ENCODE measurements at regions not wholly inside any gene's neighbourhood (a gene's known extent, or its start where the extent isn't known, plus 50 kb on each side); places are given as distances from the start of the nearest gene placed in this dataset.

DNA sequence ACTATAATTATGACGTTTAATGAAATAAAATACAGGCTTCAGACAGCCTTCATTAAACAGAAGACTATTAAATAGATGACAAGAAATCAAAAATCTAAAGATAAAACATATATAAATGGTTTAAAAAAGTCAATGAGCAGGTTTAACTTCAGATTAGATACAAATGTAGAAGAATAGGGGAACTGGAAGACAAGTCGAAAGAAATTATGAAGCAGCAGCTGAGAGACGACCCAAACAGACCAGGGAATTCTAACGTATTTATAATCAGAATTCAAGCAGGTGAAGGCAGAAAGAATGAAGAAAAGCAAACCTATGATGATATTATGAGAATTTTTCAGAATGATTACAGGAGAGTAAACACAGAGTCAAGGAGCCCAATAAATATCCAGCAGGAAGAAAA, 235.1 kb upstream of the XYLT1 start:
- no peak overlapping the region for H3K4me3 ChIP-seq
- intact Hi-C loops (cut with DNase I) = loop anchor here (10.0 kb wide), 2 partner anchors 59 to 61 kb away; no protein-coding TSS in a partner anchor
- H3K4me1 ChIP-seq = no peaks in the 10 kb centered on the region
- no peak for TF ChIP-seq POLR2AphosphoS5 (IDR thresholded peaks at IDR 0.05)
- no peak for TF ChIP-seq POLR2A (IDR thresholded peaks at IDR 0.05; ENCODE audit: low read depth)
- TF ChIP-seq, protein P1, sequence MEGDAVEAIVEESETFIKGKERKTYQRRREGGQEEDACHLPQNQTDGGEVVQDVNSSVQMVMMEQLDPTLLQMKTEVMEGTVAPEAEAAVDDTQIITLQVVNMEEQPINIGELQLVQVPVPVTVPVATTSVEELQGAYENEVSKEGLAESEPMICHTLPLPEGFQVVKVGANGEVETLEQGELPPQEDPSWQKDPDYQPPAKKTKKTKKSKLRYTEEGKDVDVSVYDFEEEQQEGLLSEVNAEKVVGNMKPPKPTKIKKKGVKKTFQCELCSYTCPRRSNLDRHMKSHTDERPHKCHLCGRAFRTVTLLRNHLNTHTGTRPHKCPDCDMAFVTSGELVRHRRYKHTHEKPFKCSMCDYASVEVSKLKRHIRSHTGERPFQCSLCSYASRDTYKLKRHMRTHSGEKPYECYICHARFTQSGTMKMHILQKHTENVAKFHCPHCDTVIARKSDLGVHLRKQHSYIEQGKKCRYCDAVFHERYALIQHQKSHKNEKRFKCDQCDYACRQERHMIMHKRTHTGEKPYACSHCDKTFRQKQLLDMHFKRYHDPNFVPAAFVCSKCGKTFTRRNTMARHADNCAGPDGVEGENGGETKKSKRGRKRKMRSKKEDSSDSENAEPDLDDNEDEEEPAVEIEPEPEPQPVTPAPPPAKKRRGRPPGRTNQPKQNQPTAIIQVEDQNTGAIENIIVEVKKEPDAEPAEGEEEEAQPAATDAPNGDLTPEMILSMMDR (IDR thresholded peaks at IDR 0.05) = no peak
- no peak for TF ChIP-seq EP300 (IDR thresholded peaks at IDR 0.05)
- 83% methylated on average over 4 of the region's 4 CpGs for WGBS
- H3K9me3 ChIP-seq = no peaks in the 10 kb centered on the region
- no peaks in the 10 kb centered on the region for H3K27me3 ChIP-seq
- no peaks in the 10 kb centered on the region for H3K36me3 ChIP-seq
- H3K27ac ChIP-seq (replicated peaks in 1 of 4) = no peak overlapping the region
- DNase-seq (ENCODE audit: extremely low spot score) = no peak

DNA sequence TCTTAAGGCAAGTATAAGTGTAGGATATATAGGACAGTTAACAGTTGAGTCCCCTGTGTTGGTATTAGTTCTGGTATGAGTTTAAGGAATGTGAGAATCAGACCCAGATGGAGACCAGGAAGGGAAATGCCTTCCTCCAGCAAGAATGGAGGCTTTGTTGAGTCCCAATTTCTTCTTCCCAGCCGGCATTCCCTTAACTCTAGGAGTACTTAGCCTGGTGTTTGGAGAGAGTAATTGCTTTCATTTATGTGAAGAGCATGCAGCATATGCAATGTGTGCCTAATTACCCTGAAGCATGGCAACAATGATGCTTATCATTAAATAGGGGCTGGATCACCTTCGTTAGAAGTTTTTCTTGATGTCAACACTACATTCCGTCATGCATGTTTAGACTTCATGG, 225.9 kb upstream of the XYLT1 start:
- H3K36me3 ChIP-seq = no peaks in the 10 kb centered on the region
- peaks cover 0 to 6% (median 4%) of the 10 kb centered on the region in 4 donors for H3K4me1 ChIP-seq
- no peak for DNase-seq (ENCODE audit: extremely low spot score)
- intact Hi-C loops (cut with DNase I) = no loop called here
- no peak overlapping the region for H3K4me3 ChIP-seq
- H3K27ac ChIP-seq (replicated peaks in 1 of 4) = no peak overlapping the region
- no peaks in the 10 kb centered on the region for H3K27me3 ChIP-seq
- WGBS = 90% methylated on average over 3 of the region's 3 CpGs
- H3K9me3 ChIP-seq = no peaks in the 10 kb centered on the region
- TF ChIP-seq POLR2A (IDR thresholded peaks at IDR 0.05; ENCODE audit: low read depth) (no peak), EP300 (IDR thresholded peaks at IDR 0.05) (no peak), POLR2AphosphoS5 (IDR thresholded peaks at IDR 0.05) (no peak)
- TF ChIP-seq, protein P1 (IDR thresholded peaks at IDR 0.05) = no peak

DNA sequence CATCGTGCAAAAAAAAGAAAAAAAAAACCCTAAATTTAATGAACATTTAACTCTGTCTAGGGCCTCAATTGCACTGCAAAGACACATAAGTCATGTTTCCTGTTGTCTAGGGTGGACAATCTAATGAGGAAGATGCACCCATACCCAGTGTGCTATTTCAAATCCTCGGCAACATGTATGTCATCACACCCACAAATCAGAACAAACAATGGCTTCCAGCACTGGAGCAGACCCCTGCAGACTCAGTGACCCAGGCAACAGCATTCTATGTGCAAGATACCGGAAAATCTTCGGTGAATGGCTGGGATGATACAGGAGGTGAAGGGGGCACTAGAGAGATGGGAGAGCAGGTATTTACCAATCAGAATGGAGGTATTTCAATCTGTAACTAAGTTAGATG, 221.7 kb upstream of the XYLT1 start:
- H3K27ac ChIP-seq (replicated peaks in 1 of 4) = no peak overlapping the region
- intact Hi-C loops (cut with DNase I) = no loop called here
- no peak for TF ChIP-seq POLR2AphosphoS5 (IDR thresholded peaks at IDR 0.05)
- no peak for TF ChIP-seq EP300 (IDR thresholded peaks at IDR 0.05)
- TF ChIP-seq, protein P1 (IDR thresholded peaks at IDR 0.05) = no peak
- no peak for TF ChIP-seq POLR2A (IDR thresholded peaks at IDR 0.05; ENCODE audit: low read depth)
- H3K27me3 ChIP-seq = no peaks in the 10 kb centered on the region
- WGBS = 96% methylated on average over 4 of the region's 4 CpGs
- DNase-seq (ENCODE audit: extremely low spot score) = no peak
- peaks cover 0 to 14% (median 12%) of the 10 kb centered on the region in 4 donors for H3K4me1 ChIP-seq
- no peaks in the 10 kb centered on the region for H3K9me3 ChIP-seq
- H3K4me3 ChIP-seq = no peak overlapping the region
- H3K36me3 ChIP-seq = no peaks in the 10 kb centered on the region

DNA sequence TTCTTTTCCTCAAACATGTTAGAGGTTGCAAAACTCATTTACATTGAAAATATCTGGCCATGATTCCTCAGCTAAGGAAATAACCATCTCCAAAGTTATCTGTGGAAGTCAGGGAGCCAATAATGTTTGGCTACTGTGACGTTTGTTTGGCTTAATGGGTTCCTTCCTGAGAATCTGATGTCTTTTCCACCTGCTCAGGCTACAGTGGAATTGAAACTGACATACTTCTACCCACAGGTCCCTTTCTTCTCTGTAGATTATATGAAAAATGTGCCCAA, 221.1 kb upstream of the XYLT1 start:
- Histone ChIP-seq H3K27ac (replicated peaks in 1 of 4) (no peak overlapping the region), H3K4me3 (no peak overlapping the region), H3K9me3 (no peaks in the 10 kb centered on the region), H3K27me3 (no peaks in the 10 kb centered on the region), H3K36me3 (no peaks in the 10 kb centered on the region), H3K4me1 (peaks cover 0 to 14% (median 12%) of the 10 kb centered on the region in 4 donors)
- 13% methylated on average over 1 of the region's 1 CpG for WGBS
- no peak for DNase-seq (ENCODE audit: extremely low spot score)
- TF ChIP-seq POLR2AphosphoS5 (IDR thresholded peaks at IDR 0.05) = no peak
- TF ChIP-seq, protein P1 (IDR thresholded peaks at IDR 0.05) = no peak
- TF ChIP-seq EP300 (IDR thresholded peaks at IDR 0.05) = no peak
- TF ChIP-seq POLR2A (IDR thresholded peaks at IDR 0.05; ENCODE audit: low read depth) = no peak
- intact Hi-C loops (cut with DNase I) = no loop called here

DNA sequence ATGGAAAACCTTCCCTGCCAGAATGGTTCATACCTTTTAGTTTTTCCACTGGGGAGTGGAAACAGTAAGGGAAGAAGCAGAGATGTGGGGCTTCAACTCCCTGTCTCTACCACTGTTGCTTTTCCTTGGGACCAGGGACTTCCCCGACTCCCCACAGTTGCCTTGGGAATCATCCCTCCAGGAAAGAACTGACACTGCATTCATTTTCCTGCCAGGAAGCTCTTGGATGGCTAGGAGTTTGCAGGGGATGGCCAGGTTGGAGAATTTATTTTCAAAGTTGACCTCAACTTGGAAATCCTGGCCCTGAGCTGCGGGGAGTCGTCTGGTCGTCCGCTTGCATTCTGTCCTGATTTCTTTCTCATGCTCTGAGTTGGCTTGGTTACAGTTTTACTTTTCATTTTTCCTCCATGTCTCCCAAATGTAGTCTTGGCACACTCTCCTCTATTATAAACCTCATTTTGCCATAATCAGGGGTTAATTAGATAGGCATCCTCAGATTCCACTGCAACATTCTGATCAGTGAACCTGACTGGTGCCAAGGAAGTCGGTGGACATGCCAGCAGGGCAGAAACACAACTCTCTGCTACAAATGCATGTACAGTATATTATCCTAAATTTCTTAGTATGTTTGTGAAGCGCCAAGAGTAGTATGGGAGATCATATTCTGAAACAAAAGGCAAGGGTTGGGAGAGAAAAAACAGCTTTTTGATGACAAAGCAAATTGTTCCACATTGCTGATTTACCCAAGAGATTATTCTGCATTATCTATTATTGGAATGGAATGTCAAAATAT, 220.5 kb upstream of the XYLT1 start:
- intact Hi-C loops (cut with DNase I) = no loop called here
- Histone ChIP-seq H3K27me3 (no peaks in the 10 kb centered on the region), H3K4me3 (no peak overlapping the region), H3K27ac (replicated peaks in 1 of 4) (no peak overlapping the region), H3K4me1 (peaks cover 0 to 14% (median 12%) of the 10 kb centered on the region in 4 donors), H3K9me3 (no peaks in the 10 kb centered on the region), H3K36me3 (no peaks in the 10 kb centered on the region)
- DNase-seq (ENCODE audit: extremely low spot score) = no peak
- no peak for TF ChIP-seq POLR2A (IDR thresholded peaks at IDR 0.05; ENCODE audit: low read depth)
- TF ChIP-seq, protein P1 (IDR thresholded peaks at IDR 0.05) = no peak
- no peak for TF ChIP-seq POLR2AphosphoS5 (IDR thresholded peaks at IDR 0.05)
- no peak for TF ChIP-seq EP300 (IDR thresholded peaks at IDR 0.05)
- WGBS = 43% methylated on average over 7 of the region's 7 CpGs
